HEK293 (cell line): ENCODE measurements at regions not wholly inside any gene's neighbourhood (a gene's known extent, or its start where the extent isn't known, plus 50 kb on each side); places are given as distances from the start of the nearest gene placed in this dataset.

ENCODE experiments used
- CTCF ChIA-PET: fragments of 350-600 bp; formaldehyde crosslinking; extraction: SDS; loops from one replicate; lab custom pipeline; 2021; ENCODE audit warnings: antibody characterized with exemption; lab: Yijun Ruan, JAX
- POLR2A ChIA-PET: fragments of 300-600 bp; formaldehyde crosslinking; extraction: SDS; loops from one replicate; lab custom pipeline; 2020; ENCODE audit warnings: antibody characterized with exemption, inconsistent platforms; lab: Yijun Ruan, JAX
- H3K27ac ChIP-seq: fragments of 200-500 bp; sonication (Bioruptor generic); 2 replicates; pipeline ENCODE4 v1.5.1; 2014; ENCODE audit warnings: low read depth, low read length, control low read depth, inconsistent platforms; ENCODE audit errors: extremely low read depth
- H3K36me3 ChIP-seq, 2 experiments: fragments of 200-500 bp in 1 of 2; sonication (Bioruptor generic) in 1 of 2; 1 replicate in 1 of 2; 2 replicates in 1 of 2; pipeline ENCODE4 v1.5.1; 2014 to 2017; ENCODE audit warnings: inconsistent platforms in 2 of 2, low read length in 2 of 2; ENCODE audit not compliant: control insufficient read depth in 2 of 2, insufficient read depth in 1 of 2
- H3K4me1 ChIP-seq: fragments of 200-500 bp; sonication (Bioruptor generic); 2 replicates; pipeline ENCODE4 v1.5.1; 2014; ENCODE audit warnings: mild to moderate bottlenecking, low read length, inconsistent platforms; ENCODE audit not compliant: control insufficient read depth, insufficient read depth
- H3K4me3 ChIP-seq: 2 replicates; pipeline ENCODE4 v1.5.1; 2011; ENCODE audit warnings: low read depth, mild to moderate bottlenecking, control low read depth, low read length, moderate library complexity
- H3K9me3 ChIP-seq: fragments of 200-500 bp; sonication (Bioruptor generic); 2 replicates; pipeline ENCODE4 v1.5.1; 2014; ENCODE audit warnings: low read depth, low read length, inconsistent platforms; ENCODE audit not compliant: control insufficient read depth, insufficient read depth
- HOXD13 ChIP-seq: sonication (generic); formaldehyde crosslinking; IDR thresholded peaks from 2 replicates; pipeline ENCODE4 v1.8.0; 2022; ENCODE audit warnings: missing genetic modification reagents, borderline replicate concordance
- SALL2 ChIP-seq: fragments of 450-650 bp; formaldehyde crosslinking; IDR thresholded peaks from 2 replicates; pipeline ENCODE4 v1.5.0; 2017; ENCODE audit warnings: missing biosample characterization, mild to moderate bottlenecking, missing genetic modification characterization, borderline replicate concordance
- SP2 ChIP-seq: fragments of 450-650 bp; formaldehyde crosslinking; IDR thresholded peaks from 2 replicates; pipeline ENCODE4 v1.5.1; 2016; ENCODE audit warnings: missing biosample characterization, missing genetic modification characterization
- YY2 ChIP-seq: fragments of 450-650 bp; formaldehyde crosslinking; IDR thresholded peaks from 2 replicates; pipeline ENCODE4 v1.5.1; 2016; ENCODE audit warnings: missing biosample characterization, missing genetic modification characterization
- ZNF157 ChIP-seq: fragments of 450-650 bp; formaldehyde crosslinking; IDR thresholded peaks from 2 replicates; pipeline ENCODE4 v1.5.1; 2016; ENCODE audit warnings: missing biosample characterization, missing genetic modification characterization
- ZNF19 ChIP-seq: fragments of 450-650 bp; formaldehyde crosslinking; IDR thresholded peaks from 2 replicates; pipeline ENCODE4; 2016; ENCODE audit warnings: missing biosample characterization, missing genetic modification characterization, low read depth
- ZNF510 ChIP-seq: fragments of 450-650 bp; formaldehyde crosslinking; IDR thresholded peaks from 2 replicates; pipeline ENCODE4 v1.5.1; 2018; ENCODE audit warnings: mild to moderate bottlenecking, missing genetic modification characterization, missing biosample characterization; ENCODE audit not compliant: insufficient replicate concordance
- ZNF521 ChIP-seq: fragments of 450-650 bp; formaldehyde crosslinking; IDR thresholded peaks from 2 replicates; pipeline ENCODE4 v1.5.1; 2017; ENCODE audit warnings: missing biosample characterization, mild to moderate bottlenecking, missing genetic modification characterization
- ZNF558 ChIP-seq: fragments of 450-650 bp; formaldehyde crosslinking; IDR thresholded peaks from 2 replicates; pipeline ENCODE4 v1.5.1; 2016; ENCODE audit warnings: missing biosample characterization, missing genetic modification characterization
- ZNF623 ChIP-seq: fragments of 450-650 bp; formaldehyde crosslinking; IDR thresholded peaks from 2 replicates; pipeline ENCODE4 v1.5.1; 2016; ENCODE audit warnings: missing biosample characterization, missing genetic modification characterization
- ZNF658 ChIP-seq: fragments of 450-650 bp; formaldehyde crosslinking; IDR thresholded peaks from 2 replicates; pipeline ENCODE4; 2016; ENCODE audit warnings: missing biosample characterization, missing genetic modification characterization
- ZNF670 ChIP-seq: fragments of 450-650 bp; formaldehyde crosslinking; IDR thresholded peaks from 2 replicates; pipeline ENCODE4 v1.5.1; 2016; ENCODE audit warnings: missing biosample characterization, missing genetic modification characterization, low read depth
- ZNF707 ChIP-seq: fragments of 450-650 bp; formaldehyde crosslinking; IDR thresholded peaks from 2 replicates; pipeline ENCODE4 v1.5.1; 2016; ENCODE audit warnings: missing biosample characterization, missing genetic modification characterization
- ZNF777 ChIP-seq: fragments of 450-650 bp; formaldehyde crosslinking; IDR thresholded peaks from 2 replicates; pipeline ENCODE4 v1.5.1; 2017; ENCODE audit warnings: missing biosample characterization, missing genetic modification characterization, borderline replicate concordance
- TF ChIP-seq, protein P1 (sequence below): sonication (generic); formaldehyde crosslinking; IDR thresholded peaks from 2 replicates; pipeline ENCODE4 v1.8.1; 2022; ENCODE audit warnings: mild to moderate bottlenecking, moderate library complexity, missing genetic modification reagents
- TF ChIP-seq, protein P2 (sequence below): fragments of 450-650 bp; formaldehyde crosslinking; IDR thresholded peaks from 2 replicates; pipeline ENCODE4 v1.5.1; 2016; ENCODE audit warnings: missing biosample characterization, missing genetic modification characterization, low read depth
- TF ChIP-seq, protein P3 (sequence below): fragments of 450-650 bp; formaldehyde crosslinking; IDR thresholded peaks from 2 replicates; pipeline ENCODE4 v1.5.0; 2017; ENCODE audit warnings: missing biosample characterization, missing genetic modification characterization, borderline replicate concordance

DNA sequence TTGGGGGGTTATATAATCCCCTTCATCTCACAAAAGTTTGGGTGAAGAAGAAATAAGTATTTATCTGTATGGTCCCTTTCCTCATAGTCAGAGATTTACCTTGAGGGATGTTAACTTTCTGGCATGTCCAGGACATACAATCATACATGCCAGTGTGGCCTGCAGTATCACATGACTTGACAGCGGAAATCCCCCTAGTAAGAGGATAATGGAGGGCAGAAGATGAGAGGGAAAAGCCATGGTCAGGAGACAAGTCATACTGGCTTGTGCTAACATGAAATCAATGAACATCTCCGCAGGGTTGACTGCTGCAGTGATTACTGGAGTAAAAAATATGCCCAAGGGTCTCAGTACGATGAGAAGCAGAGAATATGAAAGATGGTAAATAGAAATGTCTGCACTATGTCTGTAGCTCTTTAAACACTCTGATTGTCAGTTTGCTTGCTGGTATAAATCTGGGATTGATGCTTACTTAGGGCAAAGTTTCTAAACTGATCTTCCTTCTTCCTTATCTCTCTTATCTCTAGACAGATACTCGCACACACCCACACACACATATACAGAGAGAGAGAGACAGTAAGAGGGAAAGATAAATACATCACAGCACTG, 1385.6 kb upstream of the ADGRL3 start (continued):
- TF ChIP-seq, protein P1, sequence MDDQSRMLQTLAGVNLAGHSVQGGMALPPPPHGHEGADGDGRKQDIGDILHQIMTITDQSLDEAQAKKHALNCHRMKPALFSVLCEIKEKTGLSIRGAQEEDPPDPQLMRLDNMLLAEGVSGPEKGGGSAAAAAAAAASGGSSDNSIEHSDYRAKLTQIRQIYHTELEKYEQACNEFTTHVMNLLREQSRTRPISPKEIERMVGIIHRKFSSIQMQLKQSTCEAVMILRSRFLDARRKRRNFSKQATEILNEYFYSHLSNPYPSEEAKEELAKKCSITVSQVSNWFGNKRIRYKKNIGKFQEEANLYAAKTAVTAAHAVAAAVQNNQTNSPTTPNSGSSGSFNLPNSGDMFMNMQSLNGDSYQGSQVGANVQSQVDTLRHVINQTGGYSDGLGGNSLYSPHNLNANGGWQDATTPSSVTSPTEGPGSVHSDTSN (CRISPR knock-in tag): no peak
- TF ChIP-seq ZNF777 (tag by site-specific recombination): no peak
- TF ChIP-seq ZNF707 (tag by site-specific recombination): no peak
- no peak for TF ChIP-seq ZNF521 (tag by site-specific recombination)

DNA sequence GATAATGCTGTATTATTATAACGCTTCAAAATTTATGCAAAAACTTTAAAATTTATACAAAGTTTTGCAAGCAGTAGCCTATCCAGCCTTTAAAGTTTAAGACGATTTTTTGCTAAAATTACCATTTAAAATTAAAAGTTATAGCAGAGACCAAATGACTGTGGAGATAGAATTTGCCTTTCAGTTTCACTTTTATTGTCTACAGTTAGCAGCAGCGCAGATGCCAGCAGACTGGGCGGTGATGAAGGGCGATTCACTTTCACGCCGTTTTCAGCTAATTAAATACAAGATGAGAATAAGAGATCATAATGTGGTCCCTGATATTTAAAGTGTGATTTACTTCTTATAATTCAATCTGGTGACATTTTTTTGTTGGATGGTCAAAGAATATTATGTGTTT, 1381.5 kb upstream of the ADGRL3 start:
- TF ChIP-seq ZNF19 (tag by site-specific recombination): no peak
- no peak for TF ChIP-seq HOXD13
- TF ChIP-seq, protein P2, sequence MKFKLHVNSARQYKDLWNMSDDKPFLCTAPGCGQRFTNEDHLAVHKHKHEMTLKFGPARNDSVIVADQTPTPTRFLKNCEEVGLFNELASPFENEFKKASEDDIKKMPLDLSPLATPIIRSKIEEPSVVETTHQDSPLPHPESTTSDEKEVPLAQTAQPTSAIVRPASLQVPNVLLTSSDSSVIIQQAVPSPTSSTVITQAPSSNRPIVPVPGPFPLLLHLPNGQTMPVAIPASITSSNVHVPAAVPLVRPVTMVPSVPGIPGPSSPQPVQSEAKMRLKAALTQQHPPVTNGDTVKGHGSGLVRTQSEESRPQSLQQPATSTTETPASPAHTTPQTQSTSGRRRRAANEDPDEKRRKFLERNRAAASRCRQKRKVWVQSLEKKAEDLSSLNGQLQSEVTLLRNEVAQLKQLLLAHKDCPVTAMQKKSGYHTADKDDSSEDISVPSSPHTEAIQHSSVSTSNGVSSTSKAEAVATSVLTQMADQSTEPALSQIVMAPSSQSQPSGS (tag by site-specific recombination): no peak
- no peak for TF ChIP-seq ZNF157 (tag by site-specific recombination)
- no peak for TF ChIP-seq ZNF670 (tag by site-specific recombination)
- TF ChIP-seq ZNF658 (tag by site-specific recombination): no peak
- Histone ChIP-seq H3K4me3 (no peak overlapping the region), H3K4me1 (no peaks in the 10 kb centered on the region), H3K27ac (no peak overlapping the region), H3K36me3 (no peaks in the 10 kb centered on the region), H3K9me3 (no peaks in the 10 kb centered on the region)
- CTCF ChIA-PET: no interaction called here
- POLR2A ChIA-PET: no interaction called here

DNA sequence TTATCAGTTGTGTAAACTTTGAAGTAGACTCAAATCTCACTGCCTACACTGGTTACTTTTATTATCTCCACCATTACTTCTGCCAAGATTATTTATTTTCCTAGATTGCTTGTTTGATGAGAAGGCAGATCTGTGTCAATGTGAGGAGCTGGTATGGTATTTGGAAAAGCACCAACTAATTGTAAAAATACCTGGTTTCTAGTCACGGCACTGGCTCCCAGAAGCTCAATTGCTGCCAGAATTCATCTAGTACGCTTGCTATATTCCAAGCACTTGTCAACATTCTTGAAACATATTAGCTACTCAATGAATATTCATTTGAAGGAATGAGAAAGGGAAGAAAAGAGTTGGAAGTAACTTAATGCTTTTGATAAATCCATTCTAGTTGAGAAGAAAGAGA, 1376.8 kb upstream of the ADGRL3 start:
- Histone ChIP-seq H3K4me3 (no peak overlapping the region), H3K9me3 (no peaks in the 10 kb centered on the region), H3K27ac (no peak overlapping the region), H3K4me1 (no peaks in the 10 kb centered on the region), H3K36me3 (no peaks in the 10 kb centered on the region)
- CTCF ChIA-PET: no interaction called here
- POLR2A ChIA-PET: no interaction called here
- TF ChIP-seq ZNF510 (tag by site-specific recombination) (no peak), ZNF623 (tag by site-specific recombination) (no peak), YY2 (tag by site-specific recombination) (no peak), ZNF558 (tag by site-specific recombination) (no peak), SALL2 (tag by site-specific recombination) (no peak), ZNF521 (tag by site-specific recombination) (no peak), ZNF658 (tag by site-specific recombination) (no peak), SP2 (tag by site-specific recombination) (no peak)
- TF ChIP-seq, protein P3, sequence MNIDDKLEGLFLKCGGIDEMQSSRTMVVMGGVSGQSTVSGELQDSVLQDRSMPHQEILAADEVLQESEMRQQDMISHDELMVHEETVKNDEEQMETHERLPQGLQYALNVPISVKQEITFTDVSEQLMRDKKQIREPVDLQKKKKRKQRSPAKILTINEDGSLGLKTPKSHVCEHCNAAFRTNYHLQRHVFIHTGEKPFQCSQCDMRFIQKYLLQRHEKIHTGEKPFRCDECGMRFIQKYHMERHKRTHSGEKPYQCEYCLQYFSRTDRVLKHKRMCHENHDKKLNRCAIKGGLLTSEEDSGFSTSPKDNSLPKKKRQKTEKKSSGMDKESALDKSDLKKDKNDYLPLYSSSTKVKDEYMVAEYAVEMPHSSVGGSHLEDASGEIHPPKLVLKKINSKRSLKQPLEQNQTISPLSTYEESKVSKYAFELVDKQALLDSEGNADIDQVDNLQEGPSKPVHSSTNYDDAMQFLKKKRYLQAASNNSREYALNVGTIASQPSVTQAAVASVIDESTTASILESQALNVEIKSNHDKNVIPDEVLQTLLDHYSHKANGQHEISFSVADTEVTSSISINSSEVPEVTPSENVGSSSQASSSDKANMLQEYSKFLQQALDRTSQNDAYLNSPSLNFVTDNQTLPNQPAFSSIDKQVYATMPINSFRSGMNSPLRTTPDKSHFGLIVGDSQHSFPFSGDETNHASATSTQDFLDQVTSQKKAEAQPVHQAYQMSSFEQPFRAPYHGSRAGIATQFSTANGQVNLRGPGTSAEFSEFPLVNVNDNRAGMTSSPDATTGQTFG (tag by site-specific recombination): no peak
